Caco-2 (cell line): ENCODE measurements at regions not wholly inside any gene's neighbourhood (a gene's known extent, or its start where the extent isn't known, plus 50 kb on each side); places are given as distances from the start of the nearest gene placed in this dataset.

Source experiments
- BruUV-seq: library from RNA; stranded (reverse); fragments of 400-500 nt; replicated peaks from 2 replicates; lab custom pipeline; 2021; lab: Mats Ljungman, UMichigan
- CTCF ChIA-PET: fragments of 300-600 bp; sonication (Branson Sonifier 250); formaldehyde crosslinking; loops from one replicate; lab custom pipeline; 2022; ENCODE audit warnings: antibody characterized with exemption; lab: Charles Lee
- POLR2A ChIA-PET: fragments of 300-600 bp; sonication (Branson Sonifier 250); formaldehyde crosslinking; loops from one replicate; lab custom pipeline; 2022; ENCODE audit warnings: antibody characterized with exemption; lab: Charles Lee
- DNase-seq, 2 experiments: peaks; one replicate each; pipeline versions ENCODE4 v3.0.0 to v3.0.0-alpha.2; 2020 to 2022
- H3K27me3 ChIP-seq: replicated peaks from 2 replicates; pipeline ENCODE4 v1.6.0; 2011; ENCODE audit warnings: low read length; ENCODE audit not compliant: control insufficient read depth, insufficient read depth
- H3K36me3 ChIP-seq: 2 replicates; pipeline ENCODE4 v1.5.1; 2011; ENCODE audit warnings: low read length; ENCODE audit not compliant: control insufficient read depth, insufficient read depth
- H3K4me1 ChIP-seq: fragments of 250-450 bp; sonication (Bioruptor Pico); 2 replicates; pipeline ENCODE4 v1.5.1; 2020; ENCODE audit warnings: mild to moderate bottlenecking
- H3K4me3 ChIP-seq: 2 replicates; pipeline ENCODE4 v1.5.1; 2011; ENCODE audit warnings: low read depth, mild to moderate bottlenecking, control low read depth, low read length
- H3K9me3 ChIP-seq: fragments of 250-450 bp; sonication (Bioruptor Pico); 2 replicates; pipeline ENCODE4 v1.5.1; 2020; ENCODE audit warnings: mild to moderate bottlenecking, moderate library complexity
- H3K27ac Mint-ChIP-seq: one replicate; pipeline ENCODE4 v1.8.0; 2022; ENCODE audit warnings: mixed read lengths; ENCODE audit not compliant: unreplicated experiment
- H3K27me3 Mint-ChIP-seq: one replicate; pipeline ENCODE4 v1.8.0; 2022; ENCODE audit warnings: mixed read lengths; ENCODE audit not compliant: insufficient read depth, unreplicated experiment
- H3K36me3 Mint-ChIP-seq: one replicate; pipeline ENCODE4 v1.8.0; 2022; ENCODE audit warnings: mild to moderate bottlenecking, mixed read lengths; ENCODE audit not compliant: insufficient read depth, unreplicated experiment
- H3K4me1 Mint-ChIP-seq: one replicate; pipeline ENCODE4 v1.8.0; 2022; ENCODE audit warnings: low read depth, mixed read lengths; ENCODE audit not compliant: unreplicated experiment
- H3K4me3 Mint-ChIP-seq: one replicate; pipeline ENCODE4 v1.8.0; 2022; ENCODE audit warnings: mild to moderate bottlenecking, moderate library complexity, mixed read lengths; ENCODE audit not compliant: unreplicated experiment
- H3K9me3 Mint-ChIP-seq: one replicate; pipeline ENCODE4 v1.8.0; 2022; ENCODE audit warnings: mixed read lengths; ENCODE audit not compliant: unreplicated experiment
- intact Hi-C: fragments of 100-400 bp; cut with micrococcal nuclease; formaldehyde crosslinking; loops from one replicate; pipeline ENCODE4 v1.10.0; 2022; ENCODE audit not compliant: unreplicated experiment
- TF ChIP-seq, protein P1 (sequence below), 2 experiments: fragments of 200-600 bp in 1 of 2; IDR thresholded peaks; 1 replicate in 1 of 2; 2 replicates in 1 of 2; pipeline versions ENCODE4 v1.5.1 to v1.8.0; 2011 to 2022; ENCODE audit warnings: antibody characterized with exemption in 1 of 2, control low read depth in 1 of 2, inconsistent platforms in 1 of 2, low read depth in 1 of 2, low read length in 1 of 2, mild to moderate bottlenecking in 1 of 2, moderate library complexity in 1 of 2; ENCODE audit not compliant: insufficient read depth in 1 of 2, severe bottlenecking in 1 of 2, unreplicated experiment in 1 of 2

DNA sequence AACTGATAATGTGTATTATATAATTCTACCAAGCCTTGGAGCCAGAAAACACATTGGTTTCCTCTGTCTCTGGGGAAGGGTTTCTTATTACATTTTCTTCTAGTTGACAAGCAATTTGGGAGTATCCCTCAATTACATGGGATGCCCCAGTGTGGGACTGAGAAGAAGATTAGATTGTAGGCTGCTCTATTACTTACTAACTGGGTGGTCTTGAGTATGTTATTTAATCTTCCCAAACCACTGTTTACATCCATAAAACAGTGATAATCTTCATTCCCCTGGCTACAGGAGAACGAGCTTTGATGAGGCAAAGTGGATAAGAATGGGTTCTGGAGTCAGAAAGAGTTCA lies 105.8 kb downstream of the TSEN15 start:
- H3K36me3 ChIP-seq = no peaks in the 10 kb centered on the region; the same call in 1 of the 2 replicates
- intact Hi-C loops = no loop called here
- no peaks in the 10 kb centered on the region for H3K36me3 Mint-ChIP-seq
- no peak overlapping the region for H3K4me3 Mint-ChIP-seq
- H3K27me3 Mint-ChIP-seq = peaks cover 5% of the 10 kb centered on the region
- H3K4me1 ChIP-seq = no peaks in the 10 kb centered on the region
- H3K4me1 Mint-ChIP-seq = peaks cover 7% of the 10 kb centered on the region
- CTCF ChIA-PET = no interaction called here
- POLR2A ChIA-PET = no interaction called here
- no peak for DNase-seq
- no TSS peak for BruUV-seq
- H3K9me3 ChIP-seq = no peaks in the 10 kb centered on the region; the same call in 1 of the 2 replicates
- no peaks in the 10 kb centered on the region for H3K27me3 ChIP-seq
- H3K27ac Mint-ChIP-seq = no peak overlapping the region
- no peaks in the 10 kb centered on the region for H3K9me3 Mint-ChIP-seq
- H3K4me3 ChIP-seq = no peak overlapping the region
- TF ChIP-seq, protein P1, sequence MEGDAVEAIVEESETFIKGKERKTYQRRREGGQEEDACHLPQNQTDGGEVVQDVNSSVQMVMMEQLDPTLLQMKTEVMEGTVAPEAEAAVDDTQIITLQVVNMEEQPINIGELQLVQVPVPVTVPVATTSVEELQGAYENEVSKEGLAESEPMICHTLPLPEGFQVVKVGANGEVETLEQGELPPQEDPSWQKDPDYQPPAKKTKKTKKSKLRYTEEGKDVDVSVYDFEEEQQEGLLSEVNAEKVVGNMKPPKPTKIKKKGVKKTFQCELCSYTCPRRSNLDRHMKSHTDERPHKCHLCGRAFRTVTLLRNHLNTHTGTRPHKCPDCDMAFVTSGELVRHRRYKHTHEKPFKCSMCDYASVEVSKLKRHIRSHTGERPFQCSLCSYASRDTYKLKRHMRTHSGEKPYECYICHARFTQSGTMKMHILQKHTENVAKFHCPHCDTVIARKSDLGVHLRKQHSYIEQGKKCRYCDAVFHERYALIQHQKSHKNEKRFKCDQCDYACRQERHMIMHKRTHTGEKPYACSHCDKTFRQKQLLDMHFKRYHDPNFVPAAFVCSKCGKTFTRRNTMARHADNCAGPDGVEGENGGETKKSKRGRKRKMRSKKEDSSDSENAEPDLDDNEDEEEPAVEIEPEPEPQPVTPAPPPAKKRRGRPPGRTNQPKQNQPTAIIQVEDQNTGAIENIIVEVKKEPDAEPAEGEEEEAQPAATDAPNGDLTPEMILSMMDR (IDR thresholded peaks at IDR 0.05; ENCODE audit: insufficient read depth in 1 of 2, low read depth in 1 of 2, low read length in 1 of 2, severe bottlenecking in 1 of 2, unreplicated experiment in 1 of 2) = no peak

GRCh38 chr1:184158896-184159681 lies 107.6 kb downstream of the TSEN15 start:
- ChIA-PET POLR2A (no interaction called here), CTCF (no interaction called here)
- Mint-ChIP-seq H3K4me1 (no peaks in the 10 kb centered on the region), H3K4me3 (no peak overlapping the region), H3K27ac (no peak overlapping the region), H3K9me3 (no peaks in the 10 kb centered on the region), H3K27me3 (peaks cover 2% of the 10 kb centered on the region), H3K36me3 (no peaks in the 10 kb centered on the region)
- Histone ChIP-seq H3K36me3 (no peaks in the 10 kb centered on the region; the same call in 1 of the 2 replicates), H3K4me3 (no peak overlapping the region), H3K9me3 (no peaks in the 10 kb centered on the region; the same call in 1 of the 2 replicates), H3K27me3 (no peaks in the 10 kb centered on the region), H3K4me1 (no peaks in the 10 kb centered on the region)
- TF ChIP-seq, protein P1 (IDR thresholded peaks at IDR 0.05; ENCODE audit: insufficient read depth in 1 of 2, low read depth in 1 of 2, low read length in 1 of 2, severe bottlenecking in 1 of 2, unreplicated experiment in 1 of 2) = no peak
- intact Hi-C loops = no loop called here
- no peak for DNase-seq
- BruUV-seq = no TSS peak

- H3K27me3 ChIP-seq = no peaks in the 10 kb centered on the region
- CTCF ChIA-PET = no interaction called here
- intact Hi-C loops = no loop called here
- no peaks in the 10 kb centered on the region for H3K27me3 Mint-ChIP-seq
- H3K36me3 Mint-ChIP-seq = no peaks in the 10 kb centered on the region
- no peak overlapping the region for H3K4me3 ChIP-seq
- H3K4me1 Mint-ChIP-seq = no peaks in the 10 kb centered on the region
- BruUV-seq = no TSS peak
- no peaks in the 10 kb centered on the region for H3K4me1 ChIP-seq
- H3K9me3 ChIP-seq = no peaks in the 10 kb centered on the region; the same call in 1 of the 2 replicates
- POLR2A ChIA-PET = no interaction called here
- H3K4me3 Mint-ChIP-seq = no peak overlapping the region
- H3K36me3 ChIP-seq = no peaks in the 10 kb centered on the region; the same call in 1 of the 2 replicates
- no peaks in the 10 kb centered on the region for H3K9me3 Mint-ChIP-seq
- no peak overlapping the region for H3K27ac Mint-ChIP-seq
- TF ChIP-seq, protein P1 (IDR thresholded peaks at IDR 0.05; ENCODE audit: insufficient read depth in 1 of 2, low read depth in 1 of 2, low read length in 1 of 2, severe bottlenecking in 1 of 2, unreplicated experiment in 1 of 2) = no peak
- no peak for DNase-seq
Observed at GRCh38 chr1:184160236-184160635, 108.7 kb downstream of the TSEN15 start.
